HG03565 (cell line): ENCODE measurements at regions not wholly inside any gene's neighbourhood (a gene's known extent, or its start where the extent isn't known, plus 50 kb on each side); places are given as distances from the start of the nearest gene placed in this dataset.
A peak's percentile ranks its signal among the peaks of the same experiment; 100 is the strongest.
"Not testable (repeated sequence)": the region's sequence is repeated elsewhere in the genome, so short reads cannot be mapped to it uniquely, and the experiment has no call there.

Source experiments
- ATAC-seq: cut with Tn5 transposase; IDR thresholded peaks from one replicate; pipeline ENCODE4 v1.9.1; 2021; ENCODE audit warnings: mild to moderate bottlenecking, moderate library complexity; ENCODE audit not compliant: unreplicated experiment

DNA sequence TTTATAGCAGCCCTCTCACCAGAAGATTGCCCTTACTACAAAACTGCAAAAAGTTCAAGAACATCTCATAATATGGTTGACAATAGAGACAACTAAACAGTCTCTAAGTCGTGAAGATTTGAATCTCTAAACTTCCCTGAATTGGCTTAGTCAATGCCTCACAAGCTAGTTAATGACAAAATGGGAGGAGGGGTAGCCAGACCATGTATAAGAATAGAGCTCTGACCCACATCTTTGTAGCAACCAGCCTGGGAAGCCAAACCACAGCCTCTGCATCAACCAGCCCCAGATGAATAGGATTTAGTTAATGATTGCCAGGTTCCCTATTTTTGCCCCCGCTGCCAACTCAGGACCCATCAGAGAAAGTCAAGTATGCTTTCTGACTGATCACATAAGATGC, 1265.9 kb upstream of the PCDH10 start:
- ATAC-seq = not testable (repeated sequence)

DNA sequence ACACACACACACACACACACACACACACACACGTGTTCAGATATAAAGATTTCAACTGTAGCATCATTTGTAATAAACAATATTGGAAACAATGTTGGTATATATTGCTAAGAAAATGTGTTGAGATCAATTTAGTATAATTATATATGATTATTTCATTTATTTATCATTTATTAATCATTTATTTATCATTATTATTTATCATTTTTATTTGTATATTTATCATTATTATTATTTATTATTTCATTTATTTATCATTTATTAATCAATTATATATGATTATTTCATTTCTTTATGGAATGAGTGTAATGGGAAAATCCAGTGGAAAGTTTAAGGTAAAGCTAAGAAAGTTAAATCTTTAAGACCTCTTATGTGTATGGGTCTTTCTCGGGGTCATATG, 1223.4 kb upstream of the PCDH10 start:
- not testable (repeated sequence) for ATAC-seq

DNA sequence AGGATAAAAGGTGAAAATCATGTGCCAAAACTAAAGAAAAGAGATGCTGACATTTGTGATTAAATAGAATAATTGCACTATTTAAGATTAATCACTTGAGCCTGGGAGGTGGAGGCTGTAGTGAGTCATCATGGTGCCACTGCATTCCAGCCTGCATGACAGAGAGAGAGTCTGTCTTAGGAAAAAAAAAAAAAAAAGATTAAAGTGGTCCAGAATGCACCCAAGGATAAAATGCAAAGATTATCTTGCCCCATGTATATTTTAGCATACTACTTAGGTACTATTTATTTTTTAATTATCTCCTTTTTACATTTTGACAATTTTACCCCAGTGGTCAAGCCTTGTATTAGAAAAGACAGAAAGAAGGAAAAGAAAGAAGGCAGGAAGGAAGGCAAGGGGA, 1181.4 kb upstream of the PCDH10 start:
- not testable (repeated sequence) for ATAC-seq

DNA sequence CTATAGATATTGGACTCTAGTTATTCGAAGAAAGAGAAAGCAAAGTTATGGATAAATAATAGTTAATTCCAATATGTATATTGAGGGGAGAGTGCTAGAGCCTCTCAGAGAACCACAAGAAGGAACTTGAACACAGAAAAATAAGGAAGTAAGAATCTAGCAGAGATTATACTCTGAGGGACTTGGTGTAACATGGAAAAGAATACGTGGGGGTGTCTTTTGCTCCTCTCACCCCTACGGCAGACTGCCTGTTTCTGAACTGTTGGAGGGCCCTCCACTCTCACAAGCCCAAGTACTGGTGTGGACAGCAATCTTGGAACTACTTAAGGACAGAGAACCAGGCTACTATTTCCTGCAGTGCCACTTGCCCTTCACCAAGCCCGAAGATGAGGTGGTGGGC, 1174.4 kb upstream of the PCDH10 start:
- ATAC-seq = no peak

DNA sequence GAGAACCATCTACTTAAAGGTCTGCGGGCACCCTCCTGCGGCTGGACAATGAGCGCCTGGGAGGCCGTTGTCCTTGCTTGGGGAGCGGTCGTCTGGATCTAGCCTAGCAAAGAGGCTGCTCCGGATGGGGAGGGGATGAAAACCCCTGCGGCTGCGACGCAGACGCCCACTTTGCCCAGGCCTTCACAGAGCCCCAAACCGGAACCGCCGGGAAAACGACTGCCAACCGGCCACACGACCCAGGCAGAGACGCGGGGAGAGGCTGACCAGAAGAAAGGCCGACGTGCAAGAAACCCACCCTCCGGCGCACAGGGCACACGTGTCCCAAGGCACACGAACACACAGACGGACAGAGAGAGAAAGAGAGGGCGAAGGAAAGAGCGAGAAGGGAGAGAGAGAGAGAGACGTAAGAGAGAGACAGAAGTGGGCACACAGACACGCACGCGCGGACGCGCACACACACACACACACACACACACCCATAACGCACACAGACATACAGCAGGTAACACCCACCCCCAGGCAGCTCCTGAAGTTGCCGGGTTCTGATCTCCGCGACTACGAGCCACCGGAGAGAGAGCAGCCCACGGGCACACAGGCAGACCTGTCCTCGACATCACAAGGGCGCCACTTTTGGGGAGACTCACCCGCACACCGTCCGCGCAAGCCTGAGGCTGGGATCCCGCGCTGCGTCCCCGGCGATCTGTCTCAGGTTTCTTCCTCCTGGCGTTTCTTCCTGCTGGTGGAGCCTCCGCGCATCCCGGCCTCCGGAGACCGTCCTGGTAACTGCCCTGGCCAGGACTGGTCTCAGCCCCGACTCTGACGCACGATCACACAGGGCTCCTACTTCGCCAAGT, 1173.6 kb upstream of the PCDH10 start:
- ATAC-seq = not testable (repeated sequence)

DNA sequence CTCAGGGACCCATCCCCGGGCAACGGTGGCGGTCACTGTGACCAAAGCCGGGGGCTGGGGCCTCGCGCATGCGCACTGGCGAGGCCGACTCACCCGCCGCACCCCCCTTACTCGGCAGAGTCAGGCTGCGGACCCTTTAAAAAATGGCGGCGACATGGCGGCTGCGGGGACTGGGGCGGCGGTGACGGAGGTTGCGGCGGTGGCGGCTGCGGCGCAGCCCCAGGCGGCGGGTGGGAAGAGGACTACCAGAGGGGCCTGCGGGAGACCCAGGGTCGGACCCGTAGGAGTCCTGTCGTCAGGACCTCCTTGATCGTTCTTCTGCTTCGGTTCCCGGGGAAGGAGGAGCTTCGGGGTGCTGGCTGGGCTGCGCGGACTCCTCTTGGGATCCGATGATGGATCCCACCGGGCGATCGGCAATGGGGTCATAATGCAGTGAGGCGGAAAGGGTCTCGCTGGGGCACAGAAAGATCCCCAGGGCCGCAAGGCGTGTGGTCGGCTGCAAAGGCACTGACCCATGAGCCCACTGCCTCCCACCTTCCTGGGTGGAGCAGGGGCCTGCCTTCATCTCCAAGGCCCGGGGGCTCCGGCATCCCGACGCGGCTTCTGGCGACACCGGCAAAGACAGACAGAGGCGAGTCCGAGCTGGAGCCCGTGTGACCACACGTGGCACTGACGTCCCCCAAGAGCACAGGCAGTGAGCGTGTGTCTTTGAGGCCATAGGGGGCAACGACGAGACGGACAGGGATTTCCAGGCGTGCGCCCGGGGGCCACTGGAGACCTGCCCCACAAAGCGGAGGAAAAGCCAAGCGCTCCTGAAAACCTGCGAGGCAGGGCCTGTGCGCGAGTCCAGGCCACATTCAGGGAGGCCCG, 1172.7 kb upstream of the PCDH10 start:
- ATAC-seq = not testable (repeated sequence)

DNA sequence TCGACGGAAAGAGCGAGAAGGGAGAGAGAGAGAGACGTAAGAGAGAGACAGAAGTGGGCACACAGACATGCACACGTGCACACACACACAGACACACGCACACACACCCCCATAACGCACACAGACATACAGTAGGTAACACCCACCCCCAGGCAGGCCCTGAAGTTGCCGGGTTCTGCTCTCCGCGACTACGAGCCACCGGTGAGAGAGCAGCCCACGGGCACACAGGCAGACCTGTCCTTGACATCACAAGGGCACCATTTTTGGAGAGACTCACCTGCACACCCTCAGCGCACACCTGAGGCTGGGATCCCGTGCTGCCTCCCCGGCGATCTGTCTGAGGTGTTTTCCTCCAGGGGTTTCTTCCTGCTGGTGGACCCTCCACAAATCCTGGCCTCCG, 1171.0 kb upstream of the PCDH10 start:
- no peak for ATAC-seq

DNA sequence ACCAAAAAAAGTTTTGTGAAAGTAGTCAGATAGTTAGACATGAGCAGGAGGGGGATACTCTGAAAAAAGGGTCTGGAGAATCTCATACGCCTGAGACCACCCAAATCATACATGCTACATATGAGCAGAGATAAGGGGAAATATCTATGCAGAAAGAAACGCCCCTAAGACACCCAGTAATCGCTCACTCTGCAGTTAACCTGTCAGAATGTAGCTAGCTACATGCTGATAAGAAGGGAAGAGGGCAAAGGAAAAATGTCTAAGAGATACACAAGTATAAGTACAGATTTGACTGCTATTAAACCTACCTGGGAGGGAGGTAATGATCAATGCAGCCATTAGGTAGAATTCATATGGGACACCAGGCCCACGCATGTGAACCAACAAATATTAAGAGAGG, 1159.5 kb upstream of the PCDH10 start:
- no peak for ATAC-seq

DNA sequence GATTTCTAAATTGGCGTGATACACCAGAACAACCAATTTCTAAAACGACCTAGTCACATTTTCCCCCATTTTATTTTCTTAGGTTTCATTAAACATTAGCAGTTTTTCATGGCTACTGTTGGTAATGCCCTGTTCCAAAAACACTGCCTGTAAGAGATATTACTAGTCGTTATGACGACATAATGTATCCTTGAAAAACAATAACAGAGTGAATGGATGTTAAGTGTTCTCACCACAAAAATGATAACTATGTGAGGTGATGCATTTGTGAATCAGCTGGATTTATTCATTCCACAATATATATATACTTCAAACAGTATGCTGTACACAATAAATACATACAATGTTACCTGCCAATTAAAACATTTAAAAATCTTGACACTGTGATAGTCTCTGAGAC, 1147.6 kb upstream of the PCDH10 start:
- ATAC-seq = no peak

DNA sequence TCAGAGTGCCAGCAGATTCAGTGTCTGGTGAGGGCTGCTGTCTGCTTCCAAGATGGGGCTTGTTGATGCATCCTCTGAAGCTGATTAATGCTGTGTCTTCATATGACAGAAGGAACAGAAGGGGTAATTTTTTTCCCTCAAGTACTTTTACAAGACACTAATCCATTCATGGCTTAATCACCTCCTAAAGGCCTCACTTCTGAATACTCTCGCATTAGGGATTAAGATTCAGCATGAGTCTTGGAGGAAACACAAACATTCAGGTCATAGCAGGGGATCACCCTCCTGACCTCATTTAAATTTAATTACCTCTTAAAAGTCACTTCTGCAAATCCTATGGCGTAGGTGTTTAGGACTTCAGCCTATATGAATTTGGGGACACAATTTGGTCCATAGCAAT, 1145.5 kb upstream of the PCDH10 start:
- no peak for ATAC-seq

DNA sequence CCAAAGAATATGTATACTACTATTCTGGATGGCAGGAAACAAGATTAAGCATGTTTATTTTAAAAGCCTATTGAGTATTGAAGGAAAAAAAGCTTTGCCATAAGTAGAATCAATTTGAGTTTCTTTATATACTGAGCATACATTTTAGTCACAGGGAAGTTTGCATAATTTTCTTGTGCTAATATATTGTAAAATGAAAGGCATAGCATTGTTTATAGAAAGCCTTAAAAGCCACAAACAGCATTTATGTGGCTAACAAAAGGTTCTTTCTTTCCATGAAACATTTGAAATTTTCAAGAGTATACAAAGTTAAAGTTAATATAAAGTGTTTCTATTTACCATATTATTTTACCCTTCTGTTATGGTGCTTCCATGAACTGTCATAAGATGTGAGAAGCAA, 1133.8 kb upstream of the PCDH10 start:
- ATAC-seq = no peak

DNA sequence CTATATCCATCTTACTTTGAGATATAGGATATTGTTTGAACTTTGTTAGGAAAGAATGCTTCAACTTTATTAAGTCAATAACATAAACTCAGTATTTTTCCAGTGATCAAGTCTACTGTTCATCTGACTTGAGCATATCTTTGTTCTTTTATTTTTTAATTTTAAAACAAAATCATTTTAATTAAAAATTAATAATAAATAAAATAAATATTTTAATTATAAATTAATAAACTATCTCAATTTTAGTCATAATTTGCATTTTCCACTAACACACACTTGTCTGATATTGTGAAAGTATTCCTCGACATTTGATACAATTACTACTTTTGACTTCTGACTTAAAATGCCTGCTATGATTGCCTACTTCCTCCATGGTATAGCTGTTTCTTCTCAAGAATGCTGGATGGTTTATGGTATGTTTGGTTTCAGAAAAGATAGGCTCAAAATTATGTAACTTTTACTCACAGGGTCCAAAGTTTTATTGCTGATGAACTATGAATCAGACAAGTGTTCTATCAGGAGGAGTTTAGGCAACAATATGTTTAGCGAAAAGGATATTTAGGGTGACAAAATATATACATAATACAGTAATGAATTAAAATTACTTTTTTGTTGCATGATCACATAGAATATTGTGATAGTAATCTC, 1132.3 kb upstream of the PCDH10 start:
- no peak for ATAC-seq

DNA sequence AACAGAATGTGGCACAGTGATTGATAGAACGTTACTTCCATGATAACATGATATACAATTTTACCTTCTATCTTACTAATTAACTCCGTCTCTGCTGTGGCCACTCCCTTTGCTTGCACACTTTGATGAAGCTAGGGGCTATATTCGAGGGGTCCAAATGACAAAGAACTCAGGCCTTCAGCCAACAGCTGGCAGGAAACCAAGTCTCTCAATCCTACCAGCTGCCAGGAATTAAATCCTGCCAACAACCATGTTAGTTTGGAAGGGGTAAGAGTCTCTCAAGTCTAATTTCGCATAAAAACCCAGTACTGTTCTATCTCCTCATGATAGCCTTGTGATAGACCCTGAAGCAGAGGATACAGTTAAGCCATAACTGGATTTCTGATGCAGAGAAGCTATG, 1122.9 kb upstream of the PCDH10 start:
- ATAC-seq = no peak

DNA sequence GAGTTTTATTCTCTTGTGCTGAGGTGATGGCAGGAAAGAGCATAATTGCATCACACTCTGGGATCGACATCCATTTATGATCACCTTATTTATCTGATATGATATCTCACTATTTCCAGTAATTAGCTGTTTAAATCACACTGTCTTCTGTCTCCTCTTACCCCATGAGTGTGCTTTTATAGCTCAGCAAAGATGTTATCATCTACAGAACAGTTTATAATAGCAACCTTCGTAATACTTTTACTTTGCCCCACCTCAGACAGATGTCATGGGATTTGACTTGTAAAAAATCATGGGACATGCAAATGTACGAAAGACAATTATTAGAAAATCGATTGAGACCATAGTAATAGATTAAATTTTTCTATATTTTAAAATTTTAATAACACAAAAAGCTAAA, 1122.3 kb upstream of the PCDH10 start:
- no peak for ATAC-seq

DNA sequence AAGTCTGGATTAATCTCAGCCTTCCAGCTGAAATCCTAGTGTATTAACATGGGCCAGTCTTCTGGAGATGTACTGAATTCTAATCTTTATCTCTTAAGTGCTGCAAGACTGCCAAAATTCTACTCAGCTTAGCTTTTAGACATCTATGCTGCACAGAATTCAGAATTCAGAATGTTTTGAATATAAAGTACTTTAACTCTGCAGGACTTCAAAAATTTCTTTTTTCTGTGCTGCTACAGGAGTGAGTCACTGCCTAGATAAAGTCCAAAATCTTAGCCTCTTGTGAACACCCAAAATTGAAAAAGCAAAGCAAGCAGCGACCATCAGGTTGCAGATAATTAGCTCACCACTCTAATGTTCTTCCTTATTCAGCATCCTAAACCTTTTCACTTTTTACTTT, 1092.6 kb upstream of the PCDH10 start:
- ATAC-seq = no peak

DNA sequence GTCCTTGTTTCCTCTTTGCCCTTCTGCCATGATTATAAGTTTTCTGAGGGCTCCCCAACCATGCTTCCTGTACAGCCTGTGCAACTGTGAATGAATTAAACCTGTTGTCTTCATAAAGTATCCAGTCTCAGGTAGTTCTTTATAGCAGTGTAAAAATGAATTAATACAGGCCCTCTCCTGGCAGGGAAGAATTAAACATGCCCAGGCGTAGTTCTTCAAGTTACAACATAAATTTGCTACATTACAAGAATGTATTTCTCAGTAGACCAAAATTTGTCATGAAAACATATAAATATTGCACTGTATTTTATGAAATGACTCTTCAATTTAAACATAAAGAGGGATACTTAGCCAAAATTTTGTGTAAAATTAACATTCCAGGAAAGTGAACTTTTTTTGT, 1089.9 kb upstream of the PCDH10 start:
- ATAC-seq = no peak

DNA sequence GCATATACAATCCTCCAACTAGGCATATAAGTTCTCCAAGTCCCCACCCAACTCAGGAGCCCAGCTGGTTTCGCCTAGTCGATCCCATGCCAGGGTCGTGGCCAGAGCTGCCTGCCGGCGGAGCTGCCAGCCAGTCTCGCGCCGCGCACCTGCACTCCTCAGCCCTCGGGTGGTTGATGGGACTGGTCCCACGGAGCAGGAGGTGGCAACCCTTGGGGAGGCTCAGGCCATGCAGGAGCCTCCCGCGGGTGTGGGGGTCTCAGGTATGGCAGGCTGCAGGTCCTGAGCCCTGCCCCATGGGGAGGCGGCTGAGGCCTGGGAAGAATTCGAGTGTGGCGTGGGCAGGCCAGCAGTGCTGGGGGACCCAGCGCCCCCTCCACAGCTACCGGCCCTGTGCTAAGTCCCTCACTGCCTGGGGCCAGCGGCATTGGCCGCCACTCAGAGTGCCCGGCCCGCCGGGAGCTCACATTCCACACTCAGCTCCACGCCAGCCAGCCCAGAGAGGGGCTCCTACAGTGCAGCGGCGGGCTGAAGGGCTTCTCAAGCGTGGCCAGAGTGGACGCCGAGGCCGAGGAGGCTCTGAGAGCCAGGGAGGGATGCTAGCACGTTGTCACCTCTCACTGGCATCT, 1086.4 kb upstream of the PCDH10 start:
- no peak for ATAC-seq

DNA sequence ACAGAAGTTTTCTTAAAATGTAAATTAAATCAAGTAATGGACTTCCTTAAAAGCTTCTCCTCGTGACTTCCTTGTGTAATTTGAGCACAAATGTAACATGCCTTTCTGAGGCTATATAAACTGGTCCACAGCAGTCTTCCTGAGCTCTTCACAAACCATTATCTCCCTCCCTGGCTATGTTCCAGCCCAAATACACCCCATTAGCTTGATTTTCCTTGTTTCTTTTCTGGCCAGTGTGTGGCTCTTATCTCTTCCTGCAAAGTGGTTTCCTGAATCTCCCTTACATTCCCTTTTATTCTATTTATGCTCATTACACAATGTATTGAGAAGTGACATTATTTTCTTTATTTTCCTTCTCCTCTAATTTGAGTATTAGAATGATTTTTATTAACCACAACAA, 1085.3 kb upstream of the PCDH10 start:
- no peak for ATAC-seq

DNA sequence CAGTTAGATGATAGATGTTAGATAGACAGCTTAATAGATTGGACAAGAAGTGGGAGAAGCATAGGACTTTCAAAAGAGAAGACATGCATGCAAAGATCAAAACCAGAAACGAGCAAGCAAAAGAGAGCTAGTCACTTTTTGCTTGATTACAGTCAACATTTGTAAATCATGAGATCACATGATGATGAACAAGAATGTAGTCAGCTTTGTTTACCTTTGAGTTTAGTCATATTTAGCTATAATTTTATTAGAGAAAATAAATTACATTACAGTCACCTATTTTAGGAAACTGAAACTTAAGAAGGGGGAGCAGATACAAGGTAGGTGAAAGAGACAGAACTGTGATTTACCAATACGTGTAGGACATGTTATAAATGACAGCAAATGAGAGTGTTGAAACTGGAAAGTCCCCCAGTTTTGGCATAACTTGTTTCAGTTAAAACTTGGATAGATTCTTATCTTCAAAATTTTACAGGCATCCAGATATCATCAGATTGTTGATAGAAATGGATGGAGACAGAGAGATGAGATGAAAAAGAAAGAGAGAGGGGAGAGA, 1083.1 kb upstream of the PCDH10 start:
- peak; percentile 56 for ATAC-seq

DNA sequence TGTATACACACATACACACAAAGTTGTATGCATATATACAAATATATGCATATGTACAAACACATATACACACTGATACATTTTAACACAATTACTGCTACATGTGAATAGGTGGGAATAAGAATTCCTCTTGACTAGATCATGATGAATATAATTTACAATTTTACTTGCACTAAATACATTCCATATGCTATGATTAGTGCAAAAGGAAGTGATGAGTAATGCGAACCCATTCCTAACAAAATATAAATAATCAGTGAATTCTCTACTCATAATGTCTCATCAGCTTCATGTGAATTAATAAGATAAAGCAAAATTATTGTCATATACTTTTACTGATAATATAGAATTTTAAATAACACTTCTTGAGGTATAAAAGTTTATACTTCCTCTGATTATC, 1077.3 kb upstream of the PCDH10 start:
- no peak for ATAC-seq

DNA sequence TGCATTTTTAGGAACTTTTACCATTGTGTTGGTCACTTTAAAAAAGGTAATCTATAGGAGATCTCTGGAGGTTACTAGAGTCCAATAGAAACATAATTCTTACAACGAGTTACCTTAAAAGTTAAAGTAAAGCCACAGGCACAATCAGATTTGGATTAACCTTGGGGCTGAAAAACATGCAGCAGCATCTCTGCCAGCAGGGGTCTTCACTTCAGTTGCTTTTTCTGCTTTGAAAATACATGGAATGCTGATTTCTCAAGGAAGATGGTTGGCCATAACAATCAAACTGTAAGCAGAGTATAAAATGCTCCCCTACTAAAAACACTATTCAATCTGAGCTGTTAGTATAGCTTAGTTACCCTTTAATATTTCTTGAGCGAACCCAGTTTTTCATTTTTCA, 1072.3 kb upstream of the PCDH10 start:
- ATAC-seq = no peak
